T1000 (cell line): ENCODE measurements at regions not wholly inside any gene's neighbourhood (a gene's known extent, or its start where the extent isn't known, plus 50 kb on each side); places are given as distances from the start of the nearest gene placed in this dataset.

Experiments
- DNase-seq: peaks from one replicate; lab custom pipeline; 2025; ENCODE audit warnings: mixed read lengths; lab: John Stamatoyannopoulos, UW

DNA sequence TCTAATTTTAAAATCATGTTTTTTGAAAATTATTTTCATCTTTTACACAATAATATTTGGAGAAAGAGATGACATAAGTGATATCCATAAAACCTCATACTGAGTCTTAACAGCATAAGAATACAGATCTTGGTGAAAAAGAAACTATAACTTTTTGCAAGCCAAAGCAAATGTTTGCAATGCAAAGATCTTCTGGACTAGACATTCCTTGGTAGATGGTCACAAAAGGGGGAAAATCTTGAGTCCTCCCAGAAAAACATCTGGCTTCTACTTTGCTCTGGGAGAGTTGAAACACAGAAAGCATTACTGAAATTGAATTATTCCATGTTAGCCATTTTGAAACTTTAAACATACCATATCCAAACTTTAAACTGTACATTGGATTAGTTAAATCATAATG lies 308.2 kb downstream of the ANXA1 start:
- DNase-seq: no peak

DNA sequence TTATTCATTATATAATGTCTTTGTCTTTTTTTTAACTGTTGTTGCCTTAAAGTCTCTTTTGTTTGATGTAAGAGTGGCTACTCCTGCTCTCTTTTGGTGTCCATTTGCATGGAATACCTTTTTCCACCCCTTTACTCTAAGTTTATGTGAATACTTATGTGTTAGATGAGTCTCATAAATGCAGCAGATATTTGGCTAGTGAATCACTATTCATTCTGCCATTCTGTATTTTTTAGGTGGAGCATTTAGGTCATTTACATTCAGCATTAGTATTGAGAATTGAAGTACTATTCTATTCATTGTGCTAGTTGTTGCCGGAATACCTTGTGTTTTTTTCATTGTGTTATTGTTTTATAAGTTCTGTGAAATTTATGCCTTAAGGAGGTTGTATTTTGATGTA lies 317.1 kb downstream of the ANXA1 start:
- no peak for DNase-seq

DNA sequence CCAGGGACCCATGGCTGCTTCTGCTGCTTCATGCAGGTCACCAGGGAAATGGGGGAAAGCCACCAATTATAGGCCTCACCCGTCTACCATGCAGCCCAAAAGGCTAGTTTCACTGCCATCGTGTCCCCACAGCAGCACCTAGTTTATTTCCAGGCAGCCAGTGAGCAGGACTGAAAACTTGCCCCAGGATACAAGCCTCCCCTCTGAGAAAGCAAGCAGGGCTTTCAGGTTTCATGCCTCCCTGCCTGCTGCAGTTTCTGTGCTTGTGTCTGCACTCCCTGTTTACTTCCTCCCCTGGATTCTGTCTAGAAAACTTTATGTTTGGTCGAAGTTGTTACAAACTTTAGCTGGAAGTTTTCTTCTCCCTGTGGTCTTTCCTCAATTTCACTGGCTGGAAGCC lies 319.1 kb downstream of the ANXA1 start:
- DNase-seq: no peak

DNA sequence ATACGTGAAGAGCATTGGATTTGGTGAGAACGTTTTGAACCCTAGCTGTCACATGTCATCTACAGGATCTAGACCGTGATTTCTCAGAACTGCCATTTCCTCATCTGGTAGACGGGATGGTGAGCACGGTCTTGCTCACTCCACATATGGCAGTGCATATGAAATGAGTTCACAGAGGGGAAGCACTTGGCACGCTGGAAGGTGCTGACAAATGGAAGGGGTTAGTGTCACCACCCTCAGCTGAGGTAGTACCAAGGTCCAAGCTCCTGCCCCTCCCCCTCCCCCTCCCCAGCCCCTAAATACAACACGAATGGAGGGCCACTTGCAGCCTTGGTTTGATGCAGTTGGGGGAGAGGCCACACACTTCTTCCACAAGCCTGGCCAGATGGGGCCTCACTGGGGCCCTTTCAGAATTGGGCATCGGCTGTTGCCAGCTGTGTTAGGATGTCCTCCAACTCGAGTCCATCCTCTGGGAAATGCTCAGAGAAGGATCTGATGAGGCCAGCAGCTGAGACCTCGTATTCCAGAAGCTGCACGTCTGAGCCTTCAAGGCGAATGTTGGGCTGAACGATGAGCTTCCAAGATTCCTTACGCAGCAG lies 322.4 kb downstream of the ANXA1 start:
- no peak for DNase-seq

DNA sequence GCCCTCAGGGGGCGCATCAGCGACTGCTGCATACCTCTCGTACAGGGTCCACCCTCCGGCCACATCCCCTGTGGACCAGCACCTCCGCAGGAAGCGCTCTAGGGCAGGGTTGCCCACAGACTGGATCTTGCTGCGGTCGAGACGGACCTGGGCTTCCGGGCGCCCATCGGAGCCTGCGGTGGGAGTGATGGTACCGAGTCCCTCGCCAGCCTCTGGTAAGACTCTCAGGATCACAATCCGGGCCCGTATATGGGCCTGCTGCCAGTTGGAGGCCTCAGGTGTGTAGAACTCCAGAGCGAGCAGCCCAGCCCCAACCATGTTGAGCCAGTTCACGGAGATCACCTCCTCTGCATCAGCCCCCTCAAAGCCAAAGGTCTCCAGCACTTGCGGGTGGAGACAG lies 323.0 kb downstream of the ANXA1 start:
- DNase-seq: no peak

DNA sequence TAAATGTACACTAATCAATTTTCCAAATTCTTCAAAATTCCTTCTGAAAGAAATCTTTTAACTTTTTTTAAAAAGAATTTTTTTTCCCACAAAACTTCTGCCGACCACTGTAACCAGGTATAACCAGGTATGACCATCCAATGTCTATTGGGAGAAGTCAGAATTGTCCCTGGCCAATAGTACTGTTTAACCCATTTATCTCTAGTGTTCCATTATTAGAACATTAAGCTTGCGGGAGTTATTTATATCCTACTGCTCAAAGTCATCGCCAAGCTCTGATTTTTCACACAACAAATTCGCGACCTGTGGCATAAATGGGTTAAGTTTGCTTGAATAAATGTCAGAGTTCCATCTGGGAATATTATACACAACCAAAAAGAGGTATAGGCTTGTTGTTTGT lies 343.2 kb downstream of the ANXA1 start:
- no peak for DNase-seq

DNA sequence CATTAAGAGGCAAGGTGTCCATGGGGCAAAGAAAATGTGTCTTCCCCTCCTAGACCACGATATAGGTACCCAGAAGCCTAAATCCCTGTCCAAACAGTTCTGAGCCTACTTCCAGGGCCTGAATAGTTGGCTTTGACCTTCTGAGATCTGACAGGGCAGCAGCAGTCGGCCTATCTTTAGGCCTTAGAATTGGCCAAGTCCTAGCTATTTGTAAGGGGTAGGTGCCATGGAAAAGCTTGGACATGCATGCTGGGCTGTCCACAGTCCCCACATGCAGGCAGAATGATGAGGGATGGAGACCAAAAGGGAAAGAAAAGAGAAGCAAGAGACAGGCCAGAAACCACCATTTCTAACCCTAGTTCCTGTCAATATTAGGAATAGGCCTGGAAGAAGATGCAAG lies 346.1 kb downstream of the ANXA1 start:
- DNase-seq: no peak

DNA sequence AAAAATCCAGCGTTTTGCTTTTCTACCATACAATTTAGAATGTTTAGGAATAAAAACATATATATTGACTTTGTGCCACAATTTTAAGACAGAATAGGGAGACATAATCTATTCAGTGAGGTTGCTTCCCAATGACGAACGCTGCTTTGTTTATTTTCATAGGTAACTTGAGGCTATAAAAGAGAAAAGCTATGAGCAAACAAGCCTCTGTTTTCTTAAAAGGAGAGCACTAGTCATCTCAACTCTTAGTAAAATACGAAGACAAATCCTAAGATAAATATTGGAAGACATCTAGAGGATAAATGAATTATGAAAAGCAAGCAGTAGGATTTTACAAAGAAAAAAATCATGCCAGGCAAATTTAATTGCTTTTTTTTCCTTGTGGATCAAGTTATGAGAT lies 363.6 kb downstream of the ANXA1 start:
- no peak for DNase-seq

DNA sequence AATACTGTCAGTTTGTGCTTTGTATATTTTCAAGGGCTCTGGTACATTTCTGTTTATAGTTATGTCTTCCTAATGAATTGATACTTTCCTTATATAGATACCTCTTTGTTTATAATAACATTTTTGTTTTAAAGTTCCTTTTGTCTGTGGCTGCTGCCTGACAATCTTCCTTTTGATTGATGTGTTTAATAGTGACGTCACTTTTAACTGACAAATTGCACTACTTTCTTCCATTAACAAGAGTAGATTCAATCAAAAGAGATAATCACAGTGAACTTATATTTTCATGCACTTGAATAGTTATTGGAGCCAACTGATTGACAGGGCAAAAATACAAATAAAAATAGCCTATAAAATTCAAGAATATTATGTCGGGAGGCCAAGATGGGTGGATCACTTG lies 371.7 kb downstream of the ANXA1 start:
- DNase-seq: no peak

DNA sequence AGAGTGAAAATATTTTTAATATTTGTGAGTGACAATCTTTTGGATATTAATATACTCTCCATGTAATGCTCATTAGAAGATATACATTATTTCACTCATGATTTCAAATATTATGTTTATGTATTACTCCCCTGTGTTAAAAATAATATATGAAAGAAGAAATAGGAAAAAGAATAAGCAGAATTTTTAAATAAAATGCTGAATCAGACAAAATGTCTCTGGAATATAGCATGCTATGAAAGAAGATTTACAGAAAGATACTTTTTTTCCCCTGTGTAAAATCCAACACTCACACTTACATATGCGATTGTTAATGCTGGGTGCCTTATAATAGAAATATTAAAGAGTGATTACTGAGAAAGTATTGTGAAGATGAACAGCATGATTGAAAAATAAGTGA lies 373.7 kb downstream of the ANXA1 start:
- DNase-seq: no peak

DNA sequence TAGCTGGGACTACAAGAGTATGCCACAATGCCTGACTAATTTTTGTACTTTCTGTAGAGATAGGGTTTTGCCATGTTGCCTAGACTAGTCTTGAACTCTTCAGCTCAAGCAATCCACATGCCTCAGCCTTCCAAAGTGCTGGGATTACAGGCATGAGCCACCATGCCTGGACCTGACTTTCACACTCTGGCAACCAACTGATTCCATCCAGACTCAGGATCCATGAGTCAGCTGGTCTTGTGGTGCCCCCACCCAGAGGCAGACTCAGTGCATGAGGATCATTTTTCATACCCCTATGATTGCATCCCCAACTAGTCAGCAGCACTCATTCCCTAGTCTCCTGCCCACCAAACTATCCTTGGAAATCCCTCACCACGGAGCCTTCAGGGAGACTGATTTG lies 375.9 kb downstream of the ANXA1 start:
- no peak for DNase-seq

DNA sequence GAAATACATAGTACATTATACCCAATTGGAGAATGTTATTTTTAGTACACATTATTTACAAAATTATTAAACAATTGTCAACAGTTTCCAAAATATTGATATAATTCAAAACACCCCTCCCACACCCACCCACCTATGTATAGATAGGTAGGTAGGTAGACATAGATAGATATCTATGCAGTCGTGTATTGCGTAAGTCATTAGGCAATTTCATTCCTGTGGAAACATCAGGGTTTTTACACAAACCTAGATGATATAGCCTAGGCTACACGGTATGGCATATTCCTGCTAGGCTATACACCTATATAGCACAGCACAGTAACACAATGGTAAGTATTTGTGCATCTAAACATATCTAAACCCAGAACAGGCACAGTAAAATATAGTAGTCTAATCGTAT lies 377.3 kb downstream of the ANXA1 start:
- DNase-seq: no peak

DNA sequence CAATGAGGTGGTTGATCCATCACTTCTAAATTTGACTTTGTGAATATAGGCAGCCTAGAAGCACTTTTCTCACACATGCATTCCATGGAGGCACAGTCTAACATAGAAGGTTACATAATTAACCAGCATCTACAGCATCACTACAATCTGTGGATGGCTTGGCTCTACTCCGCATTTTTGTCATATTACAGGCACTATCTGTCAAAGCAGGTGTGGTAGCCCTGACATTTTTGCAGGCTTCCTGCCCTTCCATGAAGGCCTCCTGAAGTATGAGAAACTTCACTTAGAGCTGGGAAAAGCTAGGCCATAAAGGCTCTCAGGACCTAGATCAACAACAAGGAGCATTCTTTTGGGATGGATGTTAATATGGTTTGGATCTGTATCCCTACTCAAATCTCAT lies 378.0 kb downstream of the ANXA1 start:
- DNase-seq: no peak

DNA sequence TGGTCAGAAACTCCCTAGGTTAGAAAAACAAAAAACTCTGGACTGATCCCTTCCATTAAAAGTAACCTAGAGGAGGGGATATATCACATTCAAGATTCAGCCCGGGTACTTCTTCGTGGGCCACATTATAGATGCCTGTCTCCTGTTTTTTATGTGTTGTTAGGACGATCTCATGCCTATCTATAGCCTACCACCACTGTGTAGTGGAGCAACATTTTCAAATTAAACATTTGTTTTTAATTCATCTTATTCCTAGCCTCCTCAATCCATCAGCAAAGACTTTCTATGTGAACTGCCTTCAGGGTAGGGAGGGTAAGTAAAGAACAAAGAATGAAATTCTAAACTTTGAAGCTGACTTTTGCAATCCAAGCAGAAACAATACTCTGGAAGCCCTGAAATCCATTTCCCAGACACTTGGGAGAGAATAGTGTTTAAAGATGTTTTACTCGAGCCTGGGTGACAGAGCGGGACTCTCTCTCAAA lies 379.4 kb downstream of the ANXA1 start:
- no peak for DNase-seq

DNA sequence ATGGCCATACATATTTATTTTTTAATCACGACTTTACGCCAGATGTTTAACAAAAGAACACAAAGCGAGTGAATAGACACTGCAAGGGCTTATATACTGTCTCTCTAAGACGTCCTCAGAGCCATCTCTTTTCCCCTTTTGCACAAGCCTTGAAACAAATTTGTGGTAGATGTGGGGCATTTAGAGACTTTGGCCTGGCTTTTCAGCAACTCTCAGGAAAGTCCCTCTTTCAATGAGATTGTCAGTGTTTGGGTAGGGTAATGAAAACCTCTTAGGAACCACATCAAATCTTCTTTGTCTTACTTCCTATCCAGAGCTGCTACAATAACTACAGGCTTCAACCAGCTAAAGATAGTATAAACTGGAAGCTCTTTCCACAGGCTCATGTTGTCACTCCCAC lies 380.0 kb downstream of the ANXA1 start:
- DNase-seq: no peak

DNA sequence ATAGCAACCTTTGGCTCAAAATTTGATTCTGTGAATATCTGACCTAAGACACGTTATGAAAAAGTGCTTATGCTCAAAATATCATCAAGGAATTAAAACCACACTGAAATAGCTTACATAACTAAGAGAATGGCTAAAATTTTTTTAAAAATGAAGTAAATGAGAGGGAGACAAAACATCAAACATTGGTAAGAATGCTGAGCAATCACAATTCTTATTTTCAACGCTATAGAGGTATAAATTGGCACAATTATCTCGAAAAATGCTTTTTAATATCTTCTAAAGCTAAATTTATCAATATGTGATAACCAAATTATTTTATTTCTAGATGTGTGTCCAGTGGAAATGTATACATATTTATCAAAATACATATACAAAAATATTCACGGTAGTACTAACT lies 381.3 kb downstream of the ANXA1 start:
- no peak for DNase-seq

DNA sequence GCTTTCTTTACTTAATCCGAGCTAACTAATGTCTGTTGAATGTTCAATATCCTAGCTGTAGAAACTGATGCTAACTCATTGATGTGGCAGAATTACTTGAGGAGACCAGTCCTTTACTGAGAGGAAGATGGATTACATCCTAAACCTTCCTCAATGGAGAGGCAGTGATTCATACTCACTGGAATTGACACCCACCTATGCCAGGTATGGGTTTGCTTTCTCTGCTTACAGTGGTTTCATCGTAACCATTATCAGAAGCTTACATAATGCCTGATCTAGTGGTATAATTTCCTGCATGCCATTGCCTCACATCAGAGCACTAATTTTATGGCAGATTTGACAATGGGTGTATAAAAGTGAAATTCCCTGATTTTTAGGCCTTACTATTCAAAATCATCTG lies 384.7 kb downstream of the ANXA1 start:
- no peak for DNase-seq

DNA sequence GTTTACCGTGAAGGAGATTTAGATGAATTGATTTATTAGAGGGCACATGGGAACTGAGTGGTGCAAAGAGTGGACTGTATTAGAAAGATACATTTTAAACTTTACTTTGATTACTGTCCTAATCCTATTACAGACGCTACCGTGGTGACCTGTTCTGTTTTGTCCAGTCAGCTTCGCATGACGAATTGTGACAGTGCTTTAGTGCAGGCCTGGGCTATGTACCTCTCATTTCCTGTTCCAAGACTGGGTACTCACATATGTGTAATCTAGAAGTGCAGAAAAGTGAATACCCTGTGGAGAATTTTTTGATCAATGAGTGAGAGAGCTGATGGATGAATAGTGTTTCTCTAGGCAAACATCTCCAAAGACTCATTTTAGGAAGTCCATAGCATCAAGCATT lies 385.9 kb downstream of the ANXA1 start:
- DNase-seq: no peak

DNA sequence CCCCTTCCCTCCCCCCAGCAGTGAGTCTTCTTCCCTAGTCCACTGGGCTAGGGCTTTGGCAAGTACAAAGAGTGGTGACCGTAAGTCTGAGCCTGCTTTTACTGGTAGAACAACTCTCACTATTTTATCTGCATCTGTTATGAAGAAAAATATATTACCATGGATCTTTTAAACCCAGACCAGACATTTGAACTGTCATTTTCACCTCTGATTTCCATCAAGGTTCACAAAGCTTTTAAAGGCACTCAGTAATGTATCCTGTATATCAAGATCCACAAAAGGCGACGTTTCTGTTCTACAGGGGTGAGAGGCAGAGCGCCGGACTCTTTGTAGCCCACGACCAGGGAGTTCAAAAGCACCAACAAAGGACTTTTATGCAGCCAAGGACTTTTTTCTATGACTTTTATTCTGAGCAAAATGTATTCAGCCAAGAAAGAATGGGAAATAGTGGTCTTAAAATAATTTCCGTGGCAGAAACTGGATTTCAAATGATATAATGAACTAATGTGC lies 388.3 kb downstream of the ANXA1 start:
- no peak for DNase-seq

DNA sequence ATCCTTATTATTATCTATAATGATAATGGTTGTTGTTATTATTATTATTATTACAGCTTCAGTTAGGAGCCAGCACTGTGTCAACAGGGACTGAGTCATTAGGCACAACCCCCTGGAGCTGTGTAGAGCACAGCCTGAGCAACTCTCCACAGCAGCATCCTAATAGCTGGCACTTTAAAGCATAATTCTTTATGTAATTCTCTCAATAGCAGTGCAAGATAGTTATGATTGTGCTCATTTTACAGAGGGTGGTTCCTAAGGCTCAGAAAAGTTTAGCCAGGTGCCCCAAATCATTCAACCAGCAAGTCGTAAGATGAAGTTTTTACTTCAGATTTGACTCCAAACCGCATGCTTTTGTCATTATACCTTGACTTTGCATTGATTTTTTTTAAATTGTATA lies 390.3 kb downstream of the ANXA1 start:
- no peak for DNase-seq

DNA sequence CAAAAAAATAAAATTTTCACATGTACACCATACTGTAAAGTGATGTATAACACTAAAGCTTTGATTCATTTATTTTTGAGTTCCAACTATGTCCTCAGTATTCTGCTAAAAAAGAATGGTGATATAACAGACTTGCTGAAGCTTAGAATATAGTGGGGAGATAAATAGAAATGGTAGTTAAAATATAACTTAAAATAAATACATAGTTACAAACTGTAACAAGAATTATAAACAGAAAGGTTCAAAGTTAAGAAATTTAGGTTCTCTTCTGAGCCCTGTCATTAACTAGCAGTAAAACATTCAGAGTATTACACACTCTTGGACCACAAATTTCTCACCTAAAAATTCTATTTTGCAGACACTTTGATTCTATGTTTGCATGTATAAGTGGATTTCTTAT lies 392.1 kb downstream of the ANXA1 start:
- no peak for DNase-seq

DNA sequence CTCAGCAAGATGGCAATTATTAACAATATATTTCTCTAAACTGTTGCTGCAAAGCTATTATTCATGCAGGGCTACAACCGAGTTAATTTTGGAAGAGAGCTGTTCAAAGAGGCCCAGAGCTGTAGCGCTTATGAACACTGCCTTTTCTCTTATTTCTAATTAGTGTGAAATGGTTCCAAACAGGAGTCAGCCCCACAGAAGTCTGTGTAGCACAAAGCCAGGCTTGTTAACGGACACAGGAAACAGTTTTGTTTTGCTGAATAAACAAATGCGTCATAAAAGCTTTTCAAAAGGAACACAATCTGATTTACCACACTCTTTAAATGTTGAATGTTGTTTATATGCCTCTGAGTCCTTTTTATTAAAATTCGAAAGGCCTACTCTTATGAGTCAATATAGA lies 396.5 kb downstream of the ANXA1 start:
- no peak for DNase-seq

DNA sequence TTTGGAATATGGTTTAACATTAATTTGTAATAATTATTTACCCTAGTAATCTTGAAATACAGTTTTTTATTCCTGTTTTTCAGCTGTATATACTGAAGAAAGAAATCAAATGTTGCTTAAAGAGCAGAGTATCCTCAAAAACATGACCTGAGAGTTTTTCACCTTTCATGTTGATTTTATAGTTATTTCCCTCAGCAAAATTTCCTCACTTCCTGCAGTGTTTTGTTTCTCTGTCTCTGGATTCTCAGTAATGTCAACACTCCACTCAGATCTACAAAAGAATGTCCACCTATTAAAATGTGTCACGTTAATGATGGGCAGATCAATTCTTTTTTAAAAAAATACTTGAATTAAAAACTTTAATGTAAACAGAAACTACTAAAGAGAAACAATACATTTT lies 398.3 kb downstream of the ANXA1 start:
- DNase-seq: no peak

DNA sequence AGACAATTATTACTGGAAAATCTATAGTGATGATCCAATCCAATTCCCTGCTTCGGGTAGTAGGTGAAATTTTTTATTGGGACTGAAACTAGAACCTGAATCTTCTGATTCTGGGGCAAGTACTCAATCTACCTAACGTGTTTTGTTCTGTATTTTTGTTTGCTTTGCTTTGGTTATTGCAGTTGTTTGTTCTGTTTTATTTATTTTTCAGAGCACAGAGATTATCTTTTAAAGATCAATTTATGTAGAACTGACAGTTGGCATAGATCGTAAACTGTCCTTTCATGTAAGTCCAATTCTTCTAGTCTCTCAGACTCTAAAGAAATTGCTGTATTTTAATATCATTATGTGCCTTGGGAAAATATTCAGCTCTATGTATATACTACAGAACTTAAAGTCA lies 401.6 kb downstream of the ANXA1 start:
- DNase-seq: no peak

DNA sequence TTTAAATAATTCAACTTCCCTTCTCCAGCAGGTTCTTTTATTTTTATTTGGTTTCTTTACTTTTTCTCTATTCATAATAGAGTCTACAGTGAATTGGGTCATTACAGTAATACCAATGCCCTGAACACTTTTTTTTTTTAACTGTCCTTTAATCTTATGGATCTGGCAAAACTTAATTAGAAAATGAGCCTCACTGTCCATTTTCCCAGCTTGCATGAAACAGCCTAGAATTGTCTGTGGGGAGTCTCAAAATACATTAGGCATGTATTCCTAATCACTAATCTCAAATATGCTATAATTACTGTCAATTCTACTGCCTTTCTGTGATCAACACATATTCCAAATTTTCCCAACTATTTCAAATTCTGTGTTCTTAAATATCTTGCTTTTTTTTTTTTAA lies 406.8 kb downstream of the ANXA1 start:
- DNase-seq: no peak
